HCT116 (cell line): ENCODE measurements at regions not wholly inside any gene's neighbourhood (a gene's known extent, or its start where the extent isn't known, plus 50 kb on each side); places are given as distances from the start of the nearest gene placed in this dataset.
"Not testable (repeated sequence)": the region's sequence is repeated elsewhere in the genome, so short reads cannot be mapped to it uniquely, and the experiment has no call there.

Experiments
- ATAC-seq: fragments of 200-7000 bp; cut with Tn5 transposase; 2 replicates; pipeline ENCODE4 v1.9.1; 2020; ENCODE audit warnings: mild to moderate bottlenecking, moderate library complexity
- BruUV-seq: library from RNA; stranded (reverse); fragments of 400-500 nt; replicated peaks from 2 replicates; lab custom pipeline; 2021; lab: Mats Ljungman, UMichigan
- CTCF ChIA-PET: fragments of 300-600 bp; sonication (Branson Sonifier 250); formaldehyde crosslinking; loops from one replicate; lab custom pipeline; 2021; ENCODE audit warnings: antibody characterized with exemption; lab: Charles Lee
- POLR2A ChIA-PET: fragments of 300-600, 350-600 bp; sonication (Branson Sonifier 250); formaldehyde crosslinking; loops from one replicate; lab custom pipeline; 2021; ENCODE audit warnings: antibody characterized with exemption; lab: Charles Lee
- RAD21 ChIA-PET, 2 experiments: fragments of 300-600 bp; sonication (Branson Sonifier 250); formaldehyde crosslinking; loops; one replicate each; lab custom pipeline; 2023; ENCODE audit warnings: low total read pairs in 2 of 2; ENCODE audit not compliant: uncharacterized antibody in 2 of 2, unreplicated experiment in 2 of 2, low non-redundant PET in 1 of 2; lab: Charles Lee
- DNase-seq: peaks from one replicate; pipeline ENCODE4 v3.0.0-alpha.2; 2010; ENCODE audit warnings: low read depth, low spot score
- H2AFZ ChIP-seq: fragments of 200-600 bp; shearing (Covaris generic), sonication (generic); 2 replicates; pipeline ENCODE4 v1.6.1; 2017; ENCODE audit warnings: low read depth, mixed run types, mixed read lengths, antibody characterized with exemption, low read length; ENCODE audit not compliant: poor library complexity, severe bottlenecking
- H3K27ac ChIP-seq: 2 replicates; pipeline ENCODE4 v1.5.1; 2012; ENCODE audit warnings: low read depth, low read length
- H3K27me3 ChIP-seq: fragments of 200-600 bp; sonication (generic); 2 replicates; pipeline ENCODE4 v1.6.1; 2016; ENCODE audit warnings: mixed run types, low read length, mixed read lengths; ENCODE audit not compliant: insufficient read depth
- H3K36me3 ChIP-seq, 2 experiments: fragments of 200-500 bp in 1 of 2; fragments of 200-600 bp in 1 of 2; sonication (Bioruptor generic) in 1 of 2; sonication (generic) in 1 of 2; 2 replicates each; pipeline versions ENCODE4 v1.5.1 to v1.6.1; 2014 to 2016; ENCODE audit warnings: low read length in 2 of 2, inconsistent platforms in 1 of 2, mixed read lengths in 1 of 2, mixed run types in 1 of 2; ENCODE audit not compliant: insufficient read depth in 2 of 2, control insufficient read depth in 1 of 2
- H3K4me1 ChIP-seq, 2 experiments: fragments of 200-600 bp in 1 of 2; sonication (generic) in 1 of 2; 2 replicates each; pipeline versions ENCODE4 v1.5.1 to v1.6.1; 2012 to 2017; ENCODE audit warnings: low read length in 2 of 2, inconsistent platforms in 1 of 2, mild to moderate bottlenecking in 1 of 2, mixed read lengths in 1 of 2, mixed run types in 1 of 2, moderate library complexity in 1 of 2; ENCODE audit not compliant: insufficient read depth in 2 of 2, control insufficient read depth in 1 of 2
- H3K4me2 ChIP-seq: fragments of 200-600 bp; sonication (generic); 2 replicates; pipeline ENCODE4 v1.6.1; 2017; ENCODE audit warnings: mixed run types, low read length, mixed read lengths
- H3K4me3 ChIP-seq, 2 experiments: fragments of 200-600 bp in 1 of 2; sonication (generic) in 1 of 2; replicated peaks in 1 of 2; 2 replicates each; pipeline ENCODE4 v1.5.1; 2011 to 2016; ENCODE audit warnings: low read length in 2 of 2, control low read depth in 1 of 2, low read depth in 1 of 2, mild to moderate bottlenecking in 1 of 2, mixed read lengths in 1 of 2, mixed run types in 1 of 2
- H3K79me2 ChIP-seq: fragments of 200-600 bp; sonication (generic); 2 replicates; pipeline ENCODE4 v1.6.1; 2017; ENCODE audit warnings: mild to moderate bottlenecking, mixed run types, low read length, moderate library complexity, mixed read lengths; ENCODE audit not compliant: insufficient read depth
- H3K9ac ChIP-seq: fragments of 200-600 bp; sonication (generic); 2 replicates; pipeline ENCODE4 v1.6.1; 2016; ENCODE audit warnings: low read length, mixed read lengths
- H3K9me2 ChIP-seq: fragments of 200-600 bp; sonication (generic), shearing (Covaris generic); 2 replicates; pipeline ENCODE4 v1.6.1; 2017; ENCODE audit warnings: mixed run types, mild to moderate bottlenecking, moderate library complexity; ENCODE audit not compliant: insufficient read depth
- H3K9me3 ChIP-seq, 2 experiments: fragments of 200-500 bp in 1 of 2; fragments of 200-600 bp in 1 of 2; sonication (Bioruptor generic) in 1 of 2; sonication (generic) in 1 of 2; 2 replicates each; pipeline ENCODE4 v1.6.1; 2014 to 2017; ENCODE audit warnings: low read length in 2 of 2, mixed read lengths in 2 of 2, inconsistent platforms in 1 of 2, low read depth in 1 of 2, mild to moderate bottlenecking in 1 of 2, mixed run types in 1 of 2, moderate library complexity in 1 of 2; ENCODE audit not compliant: control insufficient read depth in 1 of 2, insufficient read depth in 1 of 2
- H4K20me1 ChIP-seq: fragments of 200-600 bp; sonication (generic), shearing (Covaris generic); 2 replicates; pipeline ENCODE4 v1.6.1; 2017; ENCODE audit warnings: mixed run types, mild to moderate bottlenecking, moderate library complexity; ENCODE audit not compliant: insufficient read depth
- EZH2 ChIP-seq: fragments of 200-600 bp; sonication (generic); IDR thresholded peaks from 2 replicates; pipeline ENCODE4 v1.6.1; 2017; ENCODE audit warnings: antibody characterized with exemption, mixed run types
- FOSL1 ChIP-seq: IDR thresholded peaks from 2 replicates; pipeline ENCODE4 v1.6.1; 2012; ENCODE audit warnings: low read depth
- RAD21 ChIP-seq: IDR thresholded peaks from 2 replicates; pipeline ENCODE4 v1.6.1; 2012; ENCODE audit warnings: low read depth, mild to moderate bottlenecking
- SIN3A ChIP-seq: IDR thresholded peaks from 2 replicates; pipeline ENCODE4 v1.6.1; 2012; ENCODE audit warnings: low read depth
- ZBTB33 ChIP-seq: IDR thresholded peaks from 2 replicates; pipeline ENCODE4 v1.6.1; 2011; ENCODE audit warnings: mild to moderate bottlenecking, low read length, moderate library complexity; ENCODE audit not compliant: insufficient replicate concordance; ENCODE audit errors: extremely low read depth
- intact Hi-C: fragments of 100-400 bp; cut with micrococcal nuclease; formaldehyde crosslinking; loops from 2 replicates; pipeline ENCODE4 v1.10.0; 2022

GRCh38 chr20:39738651-39739050 lies 776.5 kb downstream of the DHX35 start:
- no peak for TF ChIP-seq SIN3A
- no peak for TF ChIP-seq RAD21
- no peak for ATAC-seq
- intact Hi-C loops, result no loop called here

GRCh38 chr20:39736434-39737327 lies 774.5 kb downstream of the DHX35 start:
- POLR2A ChIA-PET, result no interaction called here
- CTCF ChIA-PET, result no interaction called here

More at GRCh38 chr20:39738651-39739050, 776.5 kb downstream of the DHX35 start:
- Histone ChIP-seq H3K27me3 (no peaks in the 10 kb centered on the region), H3K4me2 (no peak overlapping the region), H3K27ac (no peak overlapping the region), H3K9ac (no peak overlapping the region), H3K4me1 (no peaks in the 10 kb centered on the region), H4K20me1 (no peaks in the 10 kb centered on the region), H3K4me3 (no peak overlapping the region), H3K9me3 (peaks cover 0 to 11% of the 10 kb centered on the region in 2 experiments; a peak in 2 of 4 replicates), H3K79me2 (no peaks in the 10 kb centered on the region), H2AFZ (no peak overlapping the region), H3K36me3 (no peaks in the 10 kb centered on the region), H3K9me2 (no peaks in the 10 kb centered on the region)
- BruUV-seq, result no TSS peak
- no peak for DNase-seq
- CTCF ChIA-PET, result no interaction called here
- RAD21 ChIA-PET, result no interaction called here
- POLR2A ChIA-PET, result no interaction called here

GRCh38 chr20:39725513-39725912 lies 763.4 kb downstream of the DHX35 start:
- POLR2A ChIA-PET, ATAC-seq, BruUV-seq, H3K36me3 ChIP-seq, intact Hi-C loops, H3K4me1 ChIP-seq, H3K27me3 ChIP-seq, CTCF ChIA-PET, H3K4me2 ChIP-seq, H3K27ac ChIP-seq, RAD21 ChIA-PET, H4K20me1 ChIP-seq, H3K9me2 ChIP-seq, DNase-seq, H3K4me3 ChIP-seq, H3K9ac ChIP-seq, H3K79me2 ChIP-seq, H2AFZ ChIP-seq: not testable (repeated sequence)
- H3K9me3 ChIP-seq, result peaks cover 0 to 10% of the 10 kb centered on the region in 2 experiments; a peak in 1 of 4 replicates

More at GRCh38 chr20:39736434-39737327, 774.5 kb downstream of the DHX35 start:
- intact Hi-C loops, result no loop called here
- H3K4me3 ChIP-seq, result no peak overlapping the region
- H3K4me1 ChIP-seq, result no peaks in the 10 kb centered on the region
- BruUV-seq, result no TSS peak
- RAD21 ChIA-PET, result no interaction called here
- H3K9me2 ChIP-seq, result no peaks in the 10 kb centered on the region
- no peak overlapping the region for H3K4me2 ChIP-seq
- H3K27me3 ChIP-seq, result no peaks in the 10 kb centered on the region
- H3K9ac ChIP-seq, result no peak overlapping the region
- H3K9me3 ChIP-seq, result peaks cover 0 to 8% of the 10 kb centered on the region in 2 experiments; a peak in 3 of 4 replicates
- H3K79me2 ChIP-seq, result no peaks in the 10 kb centered on the region
- ATAC-seq, result no peak
- DNase-seq, result no peak
- H4K20me1 ChIP-seq, result no peaks in the 10 kb centered on the region
- H3K27ac ChIP-seq, result no peak overlapping the region
- H3K36me3 ChIP-seq, result no peaks in the 10 kb centered on the region
- H2AFZ ChIP-seq, result no peak overlapping the region
- no peak for TF ChIP-seq FOSL1
- TF ChIP-seq EZH2, result no peak
- TF ChIP-seq ZBTB33, result no peak
